ENCODE measurements at regions not wholly inside any gene's neighbourhood (a gene's known extent, or its start where the extent isn't known, plus 50 kb on each side); places are given as distances from the start of the nearest gene placed in this dataset.

DNA sequence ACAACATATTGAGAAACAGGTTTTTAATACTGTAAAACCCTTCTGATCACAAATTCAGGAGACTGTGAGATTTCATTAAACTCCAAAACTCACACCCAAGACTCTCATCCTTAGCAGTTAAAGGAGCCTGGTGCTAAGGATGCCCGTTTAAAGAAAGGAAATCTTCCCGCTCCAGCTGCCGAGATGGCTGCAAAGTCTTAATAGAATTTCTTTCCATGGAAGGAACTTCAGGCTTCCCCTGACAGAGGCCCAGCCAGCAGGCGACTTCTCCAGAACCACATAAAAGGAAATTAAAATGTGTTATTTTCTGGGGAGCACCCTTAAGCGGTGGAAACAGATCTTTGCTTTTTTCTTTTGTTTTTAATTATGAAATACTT is 104.7 kb upstream of the CHST15 start:
- Histone ChIP-seq H4K8ac (replicated peaks; ENCODE audit: insufficient read length, low read depth, low read length) (no peak overlapping the region), H4K20me1 (ENCODE audit: control insufficient read depth, insufficient read depth, insufficient read length) (no peaks in the 10 kb centered on the region), H3K79me2 (ENCODE audit: insufficient read depth, low read length) (no peaks in the 10 kb centered on the region), H3K4me1 (ENCODE audit: insufficient read depth, low read length) (no peaks in the 10 kb centered on the region), H2AK5ac (ENCODE audit: insufficient read length, low read length) (no peak overlapping the region), H2BK120ac (ENCODE audit: low read depth, low read length, poor library complexity, severe bottlenecking) (no peak overlapping the region), H2BK20ac (ENCODE audit: low read depth, low read length, poor library complexity, severe bottlenecking) (no peak overlapping the region), H2BK12ac (ENCODE audit: insufficient read length, low read depth, low read length) (no peak overlapping the region), H3K23me2 (ENCODE audit: insufficient read length, low read depth, low read length, poor library complexity, severe bottlenecking) (no peaks in the 10 kb centered on the region), H3K4ac (ENCODE audit: low read depth, low read length) (no peak overlapping the region), H2BK15ac (ENCODE audit: low read depth, low read length) (no peak overlapping the region), H3K4me2 (ENCODE audit: insufficient read depth, insufficient read length, low read length) (no peak overlapping the region), H3T11ph (ENCODE audit: low read length) (no peak overlapping the region), H3K18ac (ENCODE audit: insufficient read length, low read depth, low read length) (no peak overlapping the region), H3K9me3 (ENCODE audit: control insufficient read depth, low read depth, low read length) (no peaks in the 10 kb centered on the region), H4K5ac (ENCODE audit: insufficient read length, low read depth, low read length) (no peak overlapping the region), H3K14ac (ENCODE audit: insufficient read depth, low read length) (no peak overlapping the region), H3K27ac (ENCODE audit: insufficient read length, low read depth, low read length) (no peak overlapping the region), H2AFZ (ENCODE audit: low read length) (no peak overlapping the region), H3K9ac (ENCODE audit: extremely low read depth, insufficient read length, low read length) (no peak overlapping the region), H3K23ac (ENCODE audit: insufficient read length, low read depth, low read length) (no peak overlapping the region), H2BK5ac (ENCODE audit: insufficient read length, low read length) (no peak overlapping the region), H3K27me3 (ENCODE audit: insufficient read depth, low read length) (no peaks in the 10 kb centered on the region), H3K56ac (ENCODE audit: insufficient read length, low read depth, low read length) (no peak overlapping the region), H3K79me1 (ENCODE audit: insufficient read depth, low read depth, low read length, poor library complexity, severe bottlenecking) (no peaks in the 10 kb centered on the region), H4K91ac (ENCODE audit: insufficient read length, low read depth, low read length) (no peak overlapping the region)
- no peak for TF ChIP-seq CTCF (conservative IDR thresholded peaks at IDR 0.05)
- Mint-ChIP-seq H3K27me3 (ENCODE audit: low read depth) (peaks cover 4% of the 10 kb centered on the region), H3K36me3 (ENCODE audit: insufficient read depth in 1 of 3, low read depth in 3 of 3) (no peaks in the 10 kb centered on the region; a peak in 4 of 7 replicates), H3K4me3 (no peak overlapping the region), H3K27ac (no peak overlapping the region), H3K9me3 (peaks cover 0 to 3% of the 10 kb centered on the region in 2 experiments; a peak in 2 of 5 replicates), H3K4me1 (peaks cover 0 to 9% of the 10 kb centered on the region in 2 experiments; a peak in 1 of 4 replicates)
- WGBS (ENCODE audit: extremely low coverage, insufficient read length, low lambda C conversion rate), result no CpG with 5 or more reads among the region's 5 CpGs
- DNase-seq, result no peak
